GM18861 (cell line): ENCODE measurements at regions not wholly inside any gene's neighbourhood (a gene's known extent, or its start where the extent isn't known, plus 50 kb on each side); places are given as distances from the start of the nearest gene placed in this dataset.
"Not testable (repeated sequence)": the region's sequence is repeated elsewhere in the genome, so short reads cannot be mapped to it uniquely, and the experiment has no call there.

Source experiments
- ATAC-seq: cut with Tn5 transposase; IDR thresholded peaks from one replicate; pipeline ENCODE4 v1.9.1; 2021; ENCODE audit not compliant: unreplicated experiment

DNA sequence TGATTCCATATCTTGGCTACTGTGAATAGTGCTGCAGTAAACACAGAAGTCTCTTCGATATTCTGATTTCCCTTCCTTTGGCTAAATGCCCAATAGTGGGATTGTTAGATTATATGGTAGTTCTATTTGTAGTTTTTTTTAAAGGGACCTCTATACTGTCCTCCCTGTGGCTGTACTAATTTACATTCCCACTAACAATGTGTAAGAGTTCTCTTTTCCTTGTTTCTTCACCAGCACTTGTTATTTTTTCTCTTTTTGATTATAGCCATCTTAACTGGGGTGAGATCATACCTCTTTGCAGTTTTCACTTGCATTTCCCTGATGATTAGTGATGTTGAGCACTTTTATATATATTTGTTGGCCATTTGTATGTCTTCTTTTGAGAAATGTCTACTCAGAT is 102.0 kb downstream of the CARTPT start:
- no peak for ATAC-seq

DNA sequence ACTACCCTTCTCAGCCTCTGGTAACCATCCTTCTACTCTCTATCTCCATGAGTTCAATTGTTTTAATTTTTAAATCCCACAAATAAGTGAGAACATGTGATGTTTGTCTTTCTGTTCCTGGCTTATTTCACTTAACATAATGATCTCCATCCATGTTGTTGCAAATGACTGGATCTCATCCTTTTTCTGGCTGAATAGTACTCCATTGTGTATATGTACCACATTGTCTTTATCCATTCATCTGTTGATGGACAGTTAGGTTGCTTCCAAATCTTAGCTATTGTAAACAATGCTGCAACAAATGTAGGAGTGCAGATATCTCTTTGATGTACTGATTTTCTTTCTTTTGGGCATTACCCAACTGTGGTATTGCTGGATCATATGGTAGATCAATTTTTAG is 103.0 kb downstream of the CARTPT start:
- ATAC-seq: not testable (repeated sequence)

DNA sequence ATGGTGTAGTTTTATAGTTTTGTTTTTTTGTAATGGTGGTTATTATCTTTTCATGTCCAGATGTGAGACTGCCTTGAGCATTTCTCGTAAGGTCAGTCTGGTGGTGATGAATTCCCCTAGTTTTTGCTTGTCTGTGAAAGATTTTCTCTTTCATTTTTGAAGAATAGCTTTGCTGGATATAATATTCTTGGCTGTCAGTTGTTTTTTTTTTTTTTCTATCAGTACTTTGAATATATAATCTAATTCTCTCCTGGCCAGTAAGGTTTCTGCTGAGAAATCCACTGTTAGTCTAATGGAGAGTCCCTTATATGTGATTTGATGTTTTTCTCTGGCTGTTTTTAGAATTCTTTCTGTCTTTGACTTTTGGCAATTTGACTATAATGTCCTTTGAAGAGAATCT is 106.9 kb downstream of the CARTPT start:
- no peak for ATAC-seq

DNA sequence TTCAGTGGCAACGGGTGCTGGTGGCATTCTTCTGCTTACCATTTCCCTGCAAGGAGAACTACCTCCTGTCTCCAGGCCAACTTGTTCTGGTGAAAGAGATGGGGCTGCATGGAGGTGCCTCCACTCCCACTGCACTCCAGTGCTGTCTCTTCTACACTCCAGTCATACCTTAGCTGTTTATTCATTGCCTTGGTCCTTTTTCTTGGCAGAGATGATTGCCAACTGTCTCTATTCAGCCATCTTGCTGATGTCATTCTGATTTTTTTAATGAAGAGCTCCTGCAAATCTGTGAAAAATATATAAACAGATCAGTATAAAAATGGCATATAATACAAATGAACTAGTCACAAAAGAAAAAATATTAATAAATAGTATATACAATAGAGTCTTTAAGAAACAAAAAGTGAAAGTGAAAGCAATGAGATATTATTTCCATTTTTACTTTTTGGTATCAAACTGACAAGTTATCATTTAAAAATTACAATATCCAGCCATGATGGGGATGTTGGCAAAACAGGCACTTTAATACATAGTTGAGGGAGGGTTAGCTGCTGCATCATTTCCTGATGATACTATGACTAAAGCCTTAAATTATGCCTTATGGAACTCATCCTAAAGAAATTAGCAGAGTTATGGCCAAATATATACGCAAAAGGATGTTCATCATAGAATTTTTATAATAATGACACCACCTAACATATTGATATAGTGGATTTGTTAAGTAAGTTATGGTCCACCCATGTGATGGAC is 109.4 kb downstream of the CARTPT start:
- ATAC-seq: no peak

DNA sequence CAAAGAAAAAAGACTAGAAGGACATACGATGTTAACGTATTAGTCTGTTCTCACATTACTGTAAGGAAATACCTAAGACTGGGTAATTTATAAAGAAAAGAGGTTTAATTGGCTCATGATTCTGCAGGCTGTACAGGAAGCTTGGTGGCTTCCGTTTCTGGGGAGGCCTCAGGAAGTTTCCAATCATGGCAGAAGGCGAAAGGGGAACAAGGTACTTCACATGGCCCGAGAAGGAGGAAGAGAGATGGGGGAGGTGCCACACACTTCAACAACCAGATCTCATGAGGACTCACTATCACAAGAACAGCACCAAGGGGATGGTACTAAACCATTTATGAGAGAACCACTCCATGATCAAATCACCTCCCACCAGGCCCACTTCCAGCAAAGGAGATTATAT is 110.1 kb downstream of the CARTPT start:
- ATAC-seq: no peak

DNA sequence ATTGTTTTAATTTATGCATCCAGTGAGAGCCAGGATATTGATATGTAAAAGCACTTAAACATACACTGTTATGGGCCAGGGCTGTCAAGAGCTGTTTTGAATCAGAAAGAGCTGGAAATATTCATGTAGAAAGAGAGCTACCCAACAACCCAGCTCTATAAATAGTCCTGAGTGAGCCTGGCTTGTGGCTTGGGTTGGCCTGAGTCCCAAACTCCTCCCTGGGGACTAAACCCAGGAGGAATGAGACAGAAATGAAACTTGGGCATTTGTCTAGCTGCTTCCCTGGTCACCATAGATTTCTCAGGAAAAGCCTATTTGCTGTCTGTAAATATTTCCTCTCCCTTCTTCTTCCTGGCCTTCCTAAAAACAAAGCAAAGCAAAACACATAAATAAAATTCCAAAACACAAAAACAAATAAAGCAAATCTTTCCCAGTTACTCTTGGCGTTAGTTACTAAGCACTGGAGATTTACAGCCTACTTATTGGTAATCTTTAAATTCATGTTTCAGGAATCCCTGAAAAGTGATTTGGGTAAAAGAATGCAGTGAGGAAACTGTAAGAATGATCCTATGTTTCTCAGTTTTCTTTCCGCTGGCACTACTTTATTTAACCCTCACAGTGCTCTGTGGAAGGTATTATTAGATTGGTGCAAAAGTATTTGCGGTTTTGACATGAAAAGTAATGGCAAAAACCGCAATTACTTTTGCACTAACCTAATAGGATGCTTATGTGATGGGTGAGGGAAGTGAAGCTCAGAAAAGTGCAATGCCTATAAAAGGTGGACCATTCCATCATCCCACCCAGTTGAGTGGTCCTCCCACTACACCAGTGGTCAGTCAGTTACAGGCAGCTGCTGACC is 111.8 kb downstream of the CARTPT start:
- ATAC-seq: no peak

DNA sequence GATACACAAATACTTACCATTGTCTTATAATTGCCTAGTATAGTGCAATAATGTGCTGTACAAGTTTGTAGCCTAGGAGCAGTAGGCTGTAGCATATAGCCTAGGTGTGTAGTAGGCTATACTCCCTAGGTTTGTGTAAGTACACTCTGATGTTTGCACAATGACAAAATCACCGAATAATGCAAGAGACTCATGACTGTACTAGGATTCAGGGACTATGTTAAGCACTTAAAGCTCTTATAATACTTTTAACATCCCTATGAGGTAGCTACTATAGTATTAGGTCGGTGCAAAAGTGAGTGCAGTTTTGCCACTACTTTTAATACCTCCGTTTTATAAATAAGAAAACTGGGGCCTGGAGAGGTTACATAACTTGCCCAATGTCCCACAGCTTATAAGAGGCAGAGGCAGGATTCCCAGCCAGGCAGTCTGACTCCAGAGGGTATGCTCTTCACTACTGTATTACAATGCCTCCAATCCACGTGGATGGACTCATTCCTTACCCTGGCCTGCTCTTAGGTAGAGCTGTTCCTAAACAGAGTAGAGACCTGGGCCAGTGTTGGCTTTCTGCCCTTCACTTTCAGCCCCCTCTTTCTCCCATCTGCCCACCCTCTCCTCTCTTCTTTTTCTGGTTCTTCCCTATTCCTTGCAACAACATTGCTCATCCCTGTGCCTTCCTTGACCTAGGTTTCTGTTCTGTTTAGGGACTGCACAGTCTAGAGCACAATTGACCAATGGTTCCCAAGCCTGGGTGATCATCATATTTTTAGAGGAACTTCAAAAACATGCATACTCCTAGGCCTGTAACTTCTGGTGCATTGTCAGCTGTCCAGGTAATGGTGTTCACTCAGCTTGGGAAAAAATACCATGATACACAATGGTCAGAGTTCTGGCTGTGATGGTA is 114.0 kb downstream of the CARTPT start:
- ATAC-seq: no peak

DNA sequence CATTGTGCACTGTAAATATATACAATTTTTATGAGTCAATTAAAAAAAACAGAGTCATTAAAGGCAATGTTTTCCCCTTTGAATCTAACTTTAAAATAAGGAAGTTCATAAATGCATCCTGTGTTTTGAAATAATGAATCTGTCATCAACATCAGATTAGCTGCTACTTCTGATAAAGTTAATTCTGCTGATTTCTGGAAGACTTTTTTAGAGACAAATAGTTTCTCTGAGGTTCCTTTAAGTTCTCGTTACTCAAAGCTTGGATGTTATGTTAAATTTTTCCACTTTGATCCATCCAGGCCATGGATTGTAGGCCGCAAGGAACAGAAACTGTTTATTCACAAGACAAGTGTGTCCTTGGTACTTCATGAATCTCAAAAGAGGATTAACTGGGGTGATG is 115.5 kb downstream of the CARTPT start:
- no peak for ATAC-seq

DNA sequence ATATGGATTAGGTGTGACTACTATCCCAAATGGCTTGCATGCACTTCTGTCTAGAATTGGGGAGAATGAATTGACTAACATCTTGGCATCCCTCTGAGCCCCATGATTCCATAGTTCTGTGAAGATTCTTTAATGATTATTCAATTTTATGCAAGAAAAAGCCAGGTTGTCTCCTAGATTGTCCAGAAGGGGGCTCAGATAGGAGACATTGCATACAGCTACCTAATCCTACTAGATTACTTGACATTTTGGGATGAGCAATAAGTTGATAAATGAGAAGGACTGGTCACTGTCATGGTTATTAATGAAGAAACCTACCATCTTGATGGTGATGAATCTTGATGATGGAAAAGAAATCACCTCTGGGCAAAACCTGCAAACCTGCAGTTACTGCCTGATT is 117.0 kb downstream of the CARTPT start:
- no peak for ATAC-seq

DNA sequence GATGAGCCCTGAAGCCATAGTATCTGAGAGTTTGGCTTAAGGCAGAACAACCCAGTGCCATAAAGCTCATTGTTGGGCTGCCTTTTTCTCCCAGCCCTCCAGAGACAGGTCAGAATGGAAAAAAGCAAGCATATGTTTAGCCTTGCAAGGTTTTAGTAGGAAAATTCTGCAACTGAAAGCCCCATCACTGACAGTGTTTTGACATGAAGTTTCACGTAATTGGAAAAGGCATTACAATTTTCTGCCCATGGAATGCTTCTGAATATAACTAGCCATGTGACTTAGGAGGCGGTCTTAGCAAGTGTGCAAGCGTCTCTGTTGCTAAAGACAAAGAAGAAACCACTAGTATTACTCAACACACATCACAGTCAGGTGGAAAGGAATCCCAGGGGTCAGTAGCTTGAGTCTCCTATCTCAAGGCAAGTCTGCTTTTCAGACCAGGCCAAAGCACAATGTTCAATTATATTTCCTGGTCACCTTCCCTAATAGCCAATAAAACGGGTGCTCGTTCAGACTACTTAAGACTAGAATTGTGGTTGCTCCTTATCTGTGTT is 117.6 kb downstream of the CARTPT start:
- ATAC-seq: no peak

DNA sequence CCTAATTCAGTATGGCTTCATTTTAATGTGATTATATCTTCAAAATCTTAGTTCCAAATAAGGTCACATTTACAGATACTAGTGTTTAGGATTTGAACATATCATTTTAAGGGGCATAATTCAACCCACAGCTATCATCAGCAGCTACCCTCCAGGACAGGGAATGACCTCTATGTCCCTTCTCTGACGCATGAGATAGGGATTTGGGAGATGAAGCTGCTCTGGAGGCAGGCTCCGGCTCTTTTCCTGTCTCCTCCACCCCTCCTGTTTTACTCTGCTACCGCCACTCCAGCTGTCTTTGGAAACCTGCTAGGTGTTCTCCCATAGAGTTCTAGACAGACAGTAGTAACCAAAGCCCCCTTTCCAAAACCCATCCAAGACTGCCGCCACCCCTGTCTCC is 119.2 kb downstream of the CARTPT start:
- ATAC-seq: no peak

DNA sequence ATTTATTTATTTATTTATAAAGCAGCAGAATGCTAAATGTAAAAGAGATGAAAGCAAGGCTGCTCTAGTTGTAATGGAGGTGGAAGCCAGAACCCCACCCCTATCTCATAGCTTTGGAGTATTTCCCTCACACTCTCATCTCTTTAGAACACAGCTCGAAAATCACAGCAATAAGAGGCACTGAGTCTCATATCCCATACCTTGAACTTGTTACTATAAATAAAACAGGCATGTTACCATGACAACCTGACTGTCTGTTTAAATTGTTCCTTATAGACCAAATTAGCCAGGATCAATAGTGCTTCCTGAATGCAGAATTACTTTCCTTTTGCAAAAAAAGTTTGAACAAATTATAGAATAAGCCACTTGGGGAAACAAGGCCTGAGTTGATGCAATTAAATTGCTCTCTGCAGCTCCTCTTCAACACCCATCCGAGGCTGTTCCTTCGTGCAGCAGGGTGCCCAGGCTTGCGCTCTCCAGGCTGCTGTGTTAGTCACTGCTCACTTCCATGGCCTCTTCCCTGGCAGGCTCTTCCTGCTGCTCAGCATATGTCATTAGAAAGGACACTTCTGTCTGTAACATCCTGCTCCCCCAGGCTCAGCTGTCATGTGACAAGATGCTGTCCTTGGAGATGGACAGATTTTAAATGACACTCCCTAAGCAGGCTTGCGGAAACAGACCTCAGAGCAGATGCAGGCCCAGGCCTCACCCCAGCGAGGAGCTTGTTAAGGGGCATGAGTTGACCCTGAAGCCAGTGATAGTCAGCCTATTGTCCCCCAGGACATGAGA is 120.2 kb downstream of the CARTPT start:
- ATAC-seq: no peak

DNA sequence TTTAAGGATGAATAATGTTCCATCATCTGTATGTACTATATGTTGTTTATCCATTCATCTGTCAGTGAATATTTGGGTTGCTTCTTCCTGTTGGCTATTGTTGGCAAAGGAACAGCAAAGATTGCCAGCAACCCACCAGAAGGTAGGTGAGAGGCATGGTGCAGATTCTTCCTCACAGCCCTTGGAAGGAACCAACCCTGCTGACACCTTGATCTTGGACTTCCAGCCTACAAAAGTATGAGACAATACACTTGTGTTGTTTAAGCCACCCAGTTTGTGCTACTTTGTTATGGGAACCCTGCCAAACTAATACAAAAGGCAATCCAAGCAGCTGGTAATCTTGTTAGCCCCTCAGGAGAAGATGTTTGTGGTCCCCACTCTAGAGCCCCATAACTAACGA is 122.0 kb downstream of the CARTPT start:
- no peak for ATAC-seq

DNA sequence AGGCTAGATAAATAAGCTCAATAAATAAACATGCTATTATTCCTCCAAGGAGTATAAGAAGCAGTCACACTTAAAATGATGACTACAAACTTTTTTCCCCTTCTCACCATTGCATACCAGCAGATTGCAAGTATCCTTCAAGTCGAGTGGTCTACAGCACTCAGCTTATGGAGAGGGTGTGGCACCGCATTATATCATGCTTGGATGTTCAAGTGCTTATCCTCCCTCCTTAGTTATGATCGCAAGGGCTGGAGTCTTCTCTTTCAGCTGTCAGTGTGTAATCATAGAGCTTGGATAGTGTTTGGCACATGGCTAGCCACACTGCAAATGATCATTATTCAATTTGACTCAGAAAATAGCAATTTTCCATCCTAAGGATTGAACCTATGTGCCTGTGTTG is 124.0 kb downstream of the CARTPT start:
- ATAC-seq: no peak

DNA sequence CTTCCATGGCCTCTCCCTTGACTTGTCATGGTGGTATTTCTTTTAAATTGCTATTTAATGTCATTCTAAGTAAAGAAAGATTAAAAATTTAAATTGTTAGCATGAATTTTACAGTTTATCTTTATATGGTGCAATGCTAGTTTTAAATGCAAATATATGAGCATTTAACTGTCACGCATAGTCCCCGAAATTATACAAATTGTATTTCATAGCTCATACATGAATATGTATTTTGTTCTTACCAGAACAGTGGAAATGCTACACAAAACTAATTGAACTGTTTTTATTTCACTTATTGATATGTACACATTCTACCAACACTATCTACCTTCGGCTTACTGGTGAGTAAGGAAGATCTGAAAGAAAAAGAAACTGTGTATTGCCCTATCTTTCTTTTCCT is 125.8 kb downstream of the CARTPT start:
- ATAC-seq: no peak

DNA sequence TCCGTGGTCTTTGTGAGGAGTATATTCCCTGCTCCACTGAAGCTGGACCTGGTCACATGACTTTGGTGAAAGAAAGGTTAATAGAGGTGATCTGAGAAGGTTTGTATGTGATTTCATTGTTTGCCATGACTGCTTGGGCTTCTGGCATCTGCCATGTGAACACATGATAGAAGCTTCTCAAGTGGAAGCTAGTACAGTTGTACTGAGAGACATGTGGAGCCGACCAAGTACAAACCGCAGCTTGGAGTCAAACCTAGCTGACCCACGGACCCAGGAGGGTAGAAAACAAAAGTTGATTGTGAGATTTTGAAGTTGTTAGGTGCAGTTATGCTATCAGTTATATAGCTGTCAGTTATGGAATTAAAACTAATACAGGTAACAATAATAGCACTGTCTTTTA is 140.4 kb downstream of the CARTPT start:
- ATAC-seq: no peak

DNA sequence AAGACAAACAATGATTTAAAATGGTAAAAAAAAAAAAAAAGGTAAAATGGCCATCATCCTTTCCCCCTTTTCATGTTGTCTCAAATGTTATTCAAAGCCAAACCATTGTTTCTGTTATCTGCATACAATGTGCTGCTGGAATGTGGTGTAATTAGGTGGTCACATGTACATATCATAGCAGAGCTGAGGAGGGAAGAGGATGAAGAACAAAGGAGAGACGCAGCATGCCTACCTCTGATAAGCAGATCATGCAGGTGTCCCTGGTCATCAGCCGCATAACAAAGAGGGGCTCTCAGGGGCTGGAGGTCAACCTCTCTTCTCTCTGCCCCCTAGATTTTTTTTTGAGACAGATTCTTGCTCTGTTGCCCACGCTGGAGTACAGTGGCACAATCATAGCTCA is 141.0 kb downstream of the CARTPT start:
- no peak for ATAC-seq

DNA sequence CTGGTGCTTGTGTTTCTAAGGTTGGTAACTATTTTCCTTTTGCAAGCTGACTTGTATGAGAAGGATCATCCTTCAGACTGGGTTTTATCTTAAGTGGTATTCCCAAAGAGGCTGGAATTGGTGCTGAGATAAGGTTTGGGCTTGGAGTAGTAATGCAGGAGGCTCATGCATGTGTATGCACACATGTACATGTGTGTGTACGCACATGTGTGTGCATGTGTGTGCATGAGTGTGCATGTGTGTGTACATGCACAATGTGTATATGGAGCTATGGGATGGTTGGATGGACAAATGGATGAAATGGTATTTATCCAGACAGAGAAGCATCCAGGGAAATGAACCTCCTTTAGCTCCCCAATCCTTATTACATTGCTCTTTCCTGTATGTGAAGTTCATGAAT is 142.6 kb downstream of the CARTPT start:
- ATAC-seq: no peak

DNA sequence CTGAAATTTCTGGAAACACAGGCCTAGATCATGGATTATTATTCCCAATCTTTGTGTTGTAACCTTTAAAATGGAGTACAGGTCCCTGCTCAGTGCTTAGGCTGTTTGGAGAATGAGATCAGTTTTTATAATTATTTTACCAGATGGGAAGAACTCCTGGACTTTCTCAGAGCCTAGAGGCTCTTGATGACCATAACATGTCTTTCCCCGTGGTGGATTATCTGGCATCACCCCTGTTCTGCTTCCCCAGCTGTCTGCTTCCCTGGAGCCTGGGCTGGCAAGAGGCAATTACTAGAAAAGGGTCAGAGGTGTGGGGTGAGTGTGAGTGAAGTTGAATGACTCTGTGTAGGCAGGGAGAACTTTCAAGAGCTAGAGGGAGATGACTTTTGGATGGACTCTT is 143.0 kb downstream of the CARTPT start:
- ATAC-seq: no peak

DNA sequence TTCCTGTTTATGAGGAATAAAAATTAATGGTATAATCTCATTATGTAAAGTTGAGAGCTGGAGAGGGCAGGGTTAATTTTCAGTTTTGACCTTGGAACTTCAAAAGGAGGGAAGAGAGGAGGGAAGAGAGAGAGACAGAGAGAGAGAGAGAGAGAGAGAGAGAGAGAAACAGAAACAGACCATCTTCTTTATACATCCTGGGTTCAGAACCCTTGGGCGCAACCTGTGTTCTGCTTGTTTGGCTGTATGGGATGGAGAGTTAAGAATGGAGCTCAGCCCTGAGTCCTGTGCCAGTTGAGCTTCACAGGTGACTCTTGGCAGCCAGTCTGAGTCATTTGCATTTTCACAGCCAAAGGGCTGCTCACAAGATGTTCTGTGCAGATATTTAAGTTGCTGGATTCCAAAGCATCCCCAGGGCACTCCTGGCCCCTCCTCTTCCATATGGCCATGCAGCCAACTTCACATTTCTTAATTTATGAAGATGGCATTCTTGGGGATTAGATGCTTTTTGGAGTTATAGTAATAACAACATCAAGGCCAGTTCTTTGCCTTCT is 143.5 kb downstream of the CARTPT start:
- ATAC-seq: no peak
